Keratinocyte (primary cell): ENCODE measurements at regions not wholly inside any gene's neighbourhood (a gene's known extent, or its start where the extent isn't known, plus 50 kb on each side); places are given as distances from the start of the nearest gene placed in this dataset.

Experiments
- DNase-seq: peaks from one replicate; pipeline ENCODE4 v3.0.0-alpha.2; 2011; ENCODE audit warnings: low read depth, missing footprints, low spot score
- FAIRE-seq: peaks from 2 replicates; lab custom pipeline; 2011; peaks lifted over from hg19 to GRCh38; lab: Jason Lieb, UNC
- H2AFZ ChIP-seq: 2 replicates; pipeline ENCODE4 v1.6.0; 2012; ENCODE audit warnings: low read length, control low read depth, inconsistent platforms; ENCODE audit not compliant: control insufficient read depth
- H3K27ac ChIP-seq: 2 replicates; pipeline ENCODE4 v1.5.1; 2011; ENCODE audit warnings: low read length; ENCODE audit not compliant: control insufficient read depth, insufficient read depth
- H3K27me3 ChIP-seq: 3 replicates; pipeline ENCODE4 v1.6.0; 2011; ENCODE audit warnings: low read length; ENCODE audit not compliant: control insufficient read depth, insufficient read depth; ENCODE audit errors: extremely low read depth
- H3K36me3 ChIP-seq, 2 experiments: 2 replicates in 1 of 2; 3 replicates in 1 of 2; pipeline ENCODE4 v1.5.1; 2011; ENCODE audit warnings: low read length in 2 of 2, mild to moderate bottlenecking in 1 of 2; ENCODE audit not compliant: control insufficient read depth in 2 of 2, insufficient read depth in 2 of 2; ENCODE audit errors: extremely low read depth in 1 of 2
- H3K4me1 ChIP-seq: 3 replicates; pipeline ENCODE4 v1.5.1; 2011; ENCODE audit warnings: low read length; ENCODE audit not compliant: control insufficient read depth, insufficient read depth; ENCODE audit errors: extremely low read depth
- H3K4me2 ChIP-seq: 3 replicates; pipeline ENCODE4 v1.6.0; 2011; ENCODE audit warnings: low read depth, low read length; ENCODE audit not compliant: control insufficient read depth, insufficient read depth; ENCODE audit errors: extremely low read depth
- H3K4me3 ChIP-seq, 3 experiments: fragments of 200-600 bp in 1 of 3; sonication (generic) in 1 of 3; 2 replicates in 2 of 3; 3 replicates in 1 of 3; pipeline ENCODE4 v1.5.1; 2011 to 2016; ENCODE audit warnings: low read length in 3 of 3, mild to moderate bottlenecking in 3 of 3, control low read depth in 2 of 3, inconsistent platforms in 1 of 3, low read depth in 1 of 3, mixed read lengths in 1 of 3, mixed run types in 1 of 3, moderate library complexity in 1 of 3; ENCODE audit not compliant: control insufficient read depth in 2 of 3, insufficient read depth in 2 of 3; ENCODE audit errors: extremely low read depth in 1 of 3
- H3K79me2 ChIP-seq: 2 replicates; pipeline ENCODE4 v1.6.0; 2012; ENCODE audit warnings: low read length; ENCODE audit not compliant: control insufficient read depth, insufficient read depth
- H3K9ac ChIP-seq: 3 replicates; pipeline ENCODE4 v1.6.0; 2011; ENCODE audit warnings: low read length; ENCODE audit not compliant: control insufficient read depth, insufficient read depth; ENCODE audit errors: extremely low read depth
- H3K9me1 ChIP-seq: 3 replicates; pipeline ENCODE4 v1.6.0; 2011; ENCODE audit warnings: low read length; ENCODE audit not compliant: control insufficient read depth, insufficient read depth; ENCODE audit errors: extremely low read depth
- H3K9me3 ChIP-seq: 2 replicates; pipeline ENCODE4 v1.5.1; 2012; ENCODE audit warnings: low read depth, low read length; ENCODE audit not compliant: control insufficient read depth
- H4K20me1 ChIP-seq: 3 replicates; pipeline ENCODE4 v1.6.0; 2011; ENCODE audit warnings: low read length; ENCODE audit not compliant: control insufficient read depth, insufficient read depth; ENCODE audit errors: extremely low read depth
- EZH2 ChIP-seq: IDR thresholded peaks from one replicate; pipeline ENCODE4 v1.6.1; 2012; ENCODE audit warnings: inconsistent platforms, mild to moderate bottlenecking, low read length, moderate library complexity
- dilution Hi-C: fragments of 300-500 bp; cut with MboI; formaldehyde crosslinking; loops from one replicate; pipeline ENCODE4 v1.7.0; 2020; ENCODE audit warnings: low sequenced_read_pairs; ENCODE audit not compliant: extremely low pct_ligation_motif_present
- TF ChIP-seq, protein P1 (sequence below), 3 experiments: IDR thresholded peaks in 1 of 3; conservative IDR thresholded peaks in 1 of 3; optimal IDR thresholded peaks in 1 of 3; 2 replicates in 2 of 3; 3 replicates in 1 of 3; pipeline versions ENCODE3 to v1.5.1; 2011; ENCODE audit warnings: low read length in 3 of 3, mild to moderate bottlenecking in 3 of 3, moderate library complexity in 2 of 3, control low read depth in 1 of 3, inconsistent platforms in 1 of 3; ENCODE audit not compliant: insufficient read depth in 2 of 3; ENCODE audit errors: extremely low read depth in 1 of 3

GRCh38 chr13:78238911-78239310 lies 320.3 kb upstream of the EDNRB start:
- no peak overlapping the region for H3K27ac ChIP-seq
- H4K20me1 ChIP-seq, result no peaks in the 10 kb centered on the region
- H3K9me3 ChIP-seq, result no peaks in the 10 kb centered on the region
- H2AFZ ChIP-seq, result no peak overlapping the region
- no peaks in the 10 kb centered on the region for H3K27me3 ChIP-seq
- no peaks in the 10 kb centered on the region for H3K9me1 ChIP-seq
- no peaks in the 10 kb centered on the region for H3K4me1 ChIP-seq
- H3K79me2 ChIP-seq, result no peaks in the 10 kb centered on the region
- TF ChIP-seq, protein P1, sequence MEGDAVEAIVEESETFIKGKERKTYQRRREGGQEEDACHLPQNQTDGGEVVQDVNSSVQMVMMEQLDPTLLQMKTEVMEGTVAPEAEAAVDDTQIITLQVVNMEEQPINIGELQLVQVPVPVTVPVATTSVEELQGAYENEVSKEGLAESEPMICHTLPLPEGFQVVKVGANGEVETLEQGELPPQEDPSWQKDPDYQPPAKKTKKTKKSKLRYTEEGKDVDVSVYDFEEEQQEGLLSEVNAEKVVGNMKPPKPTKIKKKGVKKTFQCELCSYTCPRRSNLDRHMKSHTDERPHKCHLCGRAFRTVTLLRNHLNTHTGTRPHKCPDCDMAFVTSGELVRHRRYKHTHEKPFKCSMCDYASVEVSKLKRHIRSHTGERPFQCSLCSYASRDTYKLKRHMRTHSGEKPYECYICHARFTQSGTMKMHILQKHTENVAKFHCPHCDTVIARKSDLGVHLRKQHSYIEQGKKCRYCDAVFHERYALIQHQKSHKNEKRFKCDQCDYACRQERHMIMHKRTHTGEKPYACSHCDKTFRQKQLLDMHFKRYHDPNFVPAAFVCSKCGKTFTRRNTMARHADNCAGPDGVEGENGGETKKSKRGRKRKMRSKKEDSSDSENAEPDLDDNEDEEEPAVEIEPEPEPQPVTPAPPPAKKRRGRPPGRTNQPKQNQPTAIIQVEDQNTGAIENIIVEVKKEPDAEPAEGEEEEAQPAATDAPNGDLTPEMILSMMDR (optimal IDR thresholded peaks at IDR 0.05 in 1 of 3, IDR thresholded peaks at IDR 0.05 in 1 of 3, conservative IDR thresholded peaks at IDR 0.05 in 1 of 3; ENCODE audit: extremely low read depth in 1 of 3, insufficient read depth in 2 of 3, low read length in 3 of 3), result no peak
- TF ChIP-seq EZH2, result no peak
- no peak for DNase-seq
- no peak overlapping the region for H3K9ac ChIP-seq
- dilution Hi-C loops, result no loop called here
- H3K4me2 ChIP-seq, result no peak overlapping the region
- no peaks in the 10 kb centered on the region for H3K36me3 ChIP-seq
- no peak overlapping the region for H3K4me3 ChIP-seq
- FAIRE-seq, result no peak

DNA sequence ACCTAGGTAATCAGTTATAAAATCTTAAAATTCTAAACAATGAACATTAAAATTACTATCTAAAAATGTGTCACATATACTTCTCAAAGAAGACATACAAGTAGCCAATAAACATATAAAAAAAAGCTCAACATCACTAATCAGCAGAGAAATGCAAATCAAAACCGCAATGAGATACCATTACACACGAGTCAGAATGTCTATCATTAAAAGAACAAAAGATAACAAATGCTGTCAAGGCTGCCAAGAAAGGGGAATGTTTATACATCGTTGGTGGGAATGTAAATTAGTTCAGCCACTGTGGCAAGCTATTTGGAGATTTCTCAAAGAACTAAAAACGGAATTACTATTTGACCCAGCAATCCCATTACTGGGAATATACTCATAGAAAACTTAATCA lies 310.3 kb upstream of the EDNRB start:
- Histone ChIP-seq H3K36me3 (no peaks in the 10 kb centered on the region), H3K4me3 (no peak overlapping the region), H3K9me3 (no peaks in the 10 kb centered on the region), H3K27ac (no peak overlapping the region), H3K4me1 (no peaks in the 10 kb centered on the region), H3K9me1 (no peaks in the 10 kb centered on the region), H3K27me3 (no peaks in the 10 kb centered on the region), H2AFZ (no peak overlapping the region), H3K4me2 (no peak overlapping the region), H3K79me2 (no peaks in the 10 kb centered on the region), H3K9ac (no peak overlapping the region), H4K20me1 (no peaks in the 10 kb centered on the region)
- TF ChIP-seq, protein P1 (optimal IDR thresholded peaks at IDR 0.05 in 1 of 3, IDR thresholded peaks at IDR 0.05 in 1 of 3, conservative IDR thresholded peaks at IDR 0.05 in 1 of 3; ENCODE audit: extremely low read depth in 1 of 3, insufficient read depth in 2 of 3, low read length in 3 of 3), result no peak
- no peak for TF ChIP-seq EZH2
- FAIRE-seq, result no peak
- dilution Hi-C loops, result no loop called here
- no peak for DNase-seq
